ENCODE measurements at regions not wholly inside any gene's neighbourhood (a gene's known extent, or its start where the extent isn't known, plus 50 kb on each side); places are given as distances from the start of the nearest gene placed in this dataset.

DNA sequence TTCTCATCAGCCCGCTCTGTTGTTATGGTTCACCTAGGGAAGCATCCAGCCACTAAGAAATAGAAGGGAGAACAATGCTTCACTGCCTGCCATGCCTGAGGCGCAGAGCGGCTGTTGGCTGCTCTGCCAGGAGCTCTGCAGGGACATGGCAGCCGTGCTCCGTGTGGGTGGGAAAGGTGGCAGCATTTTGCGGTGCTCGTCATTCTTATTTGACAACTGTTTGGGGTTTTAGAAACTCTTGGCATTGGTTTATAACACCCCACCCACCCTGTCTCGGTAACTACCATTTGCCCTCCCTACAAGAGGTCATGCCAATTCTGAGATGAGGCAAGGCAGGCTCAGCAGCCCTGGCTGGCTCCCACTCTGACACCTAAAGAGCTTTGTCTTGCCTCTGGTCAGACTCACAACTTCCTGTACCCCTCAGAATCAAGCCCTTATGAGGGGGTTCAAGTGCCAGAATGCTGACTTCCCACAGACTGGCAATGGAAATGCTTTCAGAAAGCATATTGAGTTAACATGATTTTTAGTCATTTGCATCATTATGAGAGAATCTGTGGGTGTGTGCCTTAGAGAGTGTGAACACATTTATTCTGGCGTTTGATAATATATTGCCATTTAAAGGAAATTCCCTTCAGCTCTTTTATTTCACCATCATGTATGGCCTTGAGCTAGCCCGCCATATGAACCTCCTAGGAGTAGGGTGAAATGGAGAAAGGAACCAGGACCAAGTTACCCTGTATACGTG lies 288.0 kb upstream of the ANKRD55 start:
- 93 to 97% methylated on average over 11 of the region's 11 CpGs for WGBS, 2 donors
- TF ChIP-seq POLR2A (IDR thresholded peaks at IDR 0.05): no peak
- no peak for TF ChIP-seq EP300 (IDR thresholded peaks at IDR 0.05)
- no peak for TF ChIP-seq POLR2AphosphoS5 (IDR thresholded peaks at IDR 0.05)
- TF ChIP-seq CTCF (IDR thresholded peaks at IDR 0.05): no peak
- peak in 1 of 2 donors; percentile 17 for DNase-seq
- Histone ChIP-seq H3K27ac (no peak overlapping the region), H3K4me3 (no peak overlapping the region), H3K4me1 (peaks cover 5 to 16% (median 10%) of the 10 kb centered on the region in 4 donors), H3K36me3 (no peaks in the 10 kb centered on the region), H3K27me3 (no peaks in the 10 kb centered on the region), H3K9me3 (no peaks in the 10 kb centered on the region)
- ATAC-seq (ENCODE audit: low FRiP score in 2 of 2): no peak

- Histone ChIP-seq H3K9me3 (no peaks in the 10 kb centered on the region), H3K4me3 (no peak overlapping the region), H3K27ac (no peak overlapping the region), H3K27me3 (no peaks in the 10 kb centered on the region), H3K36me3 (no peaks in the 10 kb centered on the region), H3K4me1 (peaks cover 5 to 19% (median 9%) of the 10 kb centered on the region in 4 donors)
- 93 to 97% methylated on average over 4 of the region's 4 CpGs for WGBS, 2 donors
- DNase-seq: no peak
- no peak for ATAC-seq (ENCODE audit: low FRiP score in 2 of 2)
- TF ChIP-seq CTCF (IDR thresholded peaks at IDR 0.05) (no peak), POLR2AphosphoS5 (IDR thresholded peaks at IDR 0.05) (no peak), EP300 (IDR thresholded peaks at IDR 0.05) (no peak), POLR2A (IDR thresholded peaks at IDR 0.05) (no peak)
Measured at GRCh38 chr5:56518820-56519219, 285.7 kb upstream of the ANKRD55 start.

DNA sequence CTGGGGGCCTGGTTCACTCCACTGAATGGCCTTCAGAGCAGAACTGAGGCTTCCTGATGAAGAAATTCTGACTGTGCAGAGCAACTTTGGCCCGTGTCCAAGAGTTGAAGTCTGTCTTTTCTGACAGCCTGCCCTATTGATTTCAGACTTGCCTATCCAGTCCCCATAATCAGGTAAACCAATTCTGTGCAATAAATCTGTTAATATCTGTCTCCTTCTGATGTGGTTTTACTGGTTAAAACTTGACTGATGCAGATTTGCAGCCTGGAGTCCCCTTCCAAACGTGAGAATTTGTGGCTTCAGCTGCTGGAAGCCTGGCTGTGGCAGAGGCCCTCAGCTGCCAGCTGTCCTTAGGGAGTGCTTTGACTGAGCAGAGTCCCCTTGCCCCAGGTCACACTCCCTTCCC lies 283.9 kb upstream of the ANKRD55 start:
- Histone ChIP-seq H3K4me3 (no peak overlapping the region), H3K27me3 (no peaks in the 10 kb centered on the region), H3K36me3 (no peaks in the 10 kb centered on the region), H3K27ac (no peak overlapping the region), H3K4me1 (peaks cover 4 to 18% (median 7%) of the 10 kb centered on the region in 4 donors), H3K9me3 (no peaks in the 10 kb centered on the region)
- peak in 1 of 2 donors; percentile 61 for DNase-seq
- TF ChIP-seq EP300 (IDR thresholded peaks at IDR 0.05): no peak
- no peak for TF ChIP-seq CTCF (IDR thresholded peaks at IDR 0.05)
- TF ChIP-seq POLR2A (IDR thresholded peaks at IDR 0.05): no peak
- TF ChIP-seq POLR2AphosphoS5 (IDR thresholded peaks at IDR 0.05): no peak
- ATAC-seq (ENCODE audit: low FRiP score in 2 of 2): peak in 1 of 2 donors; percentile 34
- WGBS, 2 donors: 55 to 70% methylated on average over 2 of the region's 2 CpGs

DNA sequence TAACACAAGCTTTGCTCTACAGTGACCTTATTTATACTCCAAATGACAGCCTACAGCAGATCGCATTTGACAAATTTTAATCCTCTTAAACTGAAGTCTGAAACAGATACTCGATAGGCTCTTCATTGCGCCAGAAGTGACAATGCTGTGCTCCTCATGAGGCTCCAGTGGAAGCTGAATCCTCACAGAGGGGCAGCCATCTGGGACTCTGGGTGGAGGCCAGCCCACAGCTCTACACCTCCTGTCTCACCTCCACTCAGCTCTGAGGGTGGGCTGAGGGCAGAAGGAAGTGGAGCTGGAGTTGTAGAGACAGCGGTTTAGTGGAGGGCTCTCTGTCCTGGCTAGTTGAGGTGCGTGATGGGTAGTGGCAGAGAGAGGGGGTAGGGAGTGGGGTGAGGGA lies 283.3 kb upstream of the ANKRD55 start:
- H3K9me3 ChIP-seq: no peaks in the 10 kb centered on the region
- peaks cover 4 to 18% (median 7%) of the 10 kb centered on the region in 4 donors for H3K4me1 ChIP-seq
- TF ChIP-seq POLR2A (IDR thresholded peaks at IDR 0.05) (no peak), EP300 (IDR thresholded peaks at IDR 0.05) (no peak), CTCF (IDR thresholded peaks at IDR 0.05) (no peak), POLR2AphosphoS5 (IDR thresholded peaks at IDR 0.05) (no peak)
- H3K4me3 ChIP-seq: no peak overlapping the region
- WGBS, 2 donors: 94 to 95% methylated on average over 5 of the region's 5 CpGs
- no peak for DNase-seq
- H3K36me3 ChIP-seq: no peaks in the 10 kb centered on the region
- no peaks in the 10 kb centered on the region for H3K27me3 ChIP-seq
- no peak for ATAC-seq (ENCODE audit: low FRiP score in 2 of 2)
- H3K27ac ChIP-seq: no peak overlapping the region

GRCh38 chr5:56516035-56516434 lies 282.9 kb upstream of the ANKRD55 start:
- Histone ChIP-seq H3K27me3 (no peaks in the 10 kb centered on the region), H3K27ac (no peak overlapping the region), H3K9me3 (no peaks in the 10 kb centered on the region), H3K4me3 (no peak overlapping the region), H3K36me3 (no peaks in the 10 kb centered on the region), H3K4me1 (peaks cover 4 to 18% (median 7%) of the 10 kb centered on the region in 4 donors)
- 78 to 92% methylated on average over 2 of the region's 2 CpGs for WGBS, 2 donors
- ATAC-seq (ENCODE audit: low FRiP score in 2 of 2) (no peak), DNase-seq (no peak)
- no peak for TF ChIP-seq EP300 (IDR thresholded peaks at IDR 0.05)
- TF ChIP-seq CTCF (IDR thresholded peaks at IDR 0.05): no peak
- no peak for TF ChIP-seq POLR2A (IDR thresholded peaks at IDR 0.05)
- no peak for TF ChIP-seq POLR2AphosphoS5 (IDR thresholded peaks at IDR 0.05)

Measured in upper lobe of left lung (tissue), 6 donors.